Medulla oblongata (tissue), 1 donor: ENCODE measurements at regions not wholly inside any gene's neighbourhood (a gene's known extent, or its start where the extent isn't known, plus 50 kb on each side); places are given as distances from the start of the nearest gene placed in this dataset.
A peak's percentile ranks its signal among the peaks of the same experiment; 100 is the strongest.

Experiments
- DNase-seq: peaks from one replicate; pipeline ENCODE4 v3.0.0-alpha.2; 2015; ENCODE audit errors: extremely low spot score

- DNase-seq = no peak
Measured at GRCh38 chr13:40168425-40169166, 497.8 kb downstream of the FOXO1 start.

- DNase-seq = no peak
Measured at GRCh38 chr13:40169476-40169875, 497.0 kb downstream of the FOXO1 start.

DNA sequence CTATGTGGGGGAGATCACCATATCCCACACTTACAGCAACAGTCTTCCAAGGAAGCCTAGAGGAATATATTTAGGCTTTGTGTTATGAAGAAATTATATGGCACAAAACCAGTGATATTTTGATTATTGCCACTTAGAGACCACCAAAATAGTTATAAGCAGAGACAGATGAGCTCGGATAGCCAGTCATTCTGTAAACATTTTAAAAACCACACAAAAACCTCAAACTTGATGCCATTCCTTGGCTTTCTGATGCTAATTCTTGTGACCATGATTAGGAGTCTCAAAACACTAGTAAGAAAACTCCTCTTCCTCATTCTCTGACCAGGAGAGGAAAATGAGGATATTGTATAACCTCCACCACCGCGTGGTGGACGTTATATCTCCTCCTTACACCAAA is 496.4 kb downstream of the FOXO1 start:
- DNase-seq = no peak

DNA sequence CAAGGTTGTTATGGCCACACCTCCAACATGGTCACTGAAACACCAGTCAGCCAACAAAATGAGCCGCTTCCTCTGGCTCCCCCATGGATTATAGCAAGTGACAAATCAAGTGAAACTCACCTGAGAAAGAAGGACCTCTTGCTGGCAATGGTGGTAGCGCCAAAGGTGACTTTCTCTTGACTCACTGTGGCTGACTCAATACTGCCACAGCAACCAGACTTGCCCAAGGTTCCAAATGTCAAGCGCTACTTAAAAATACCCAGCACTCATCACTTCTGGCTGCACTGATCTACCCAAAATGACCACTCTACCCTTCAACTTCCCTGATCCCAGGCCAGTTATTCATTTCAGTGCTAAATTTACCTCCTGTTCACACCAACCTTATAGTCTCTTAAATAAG is 495.5 kb downstream of the FOXO1 start:
- DNase-seq = no peak

DNA sequence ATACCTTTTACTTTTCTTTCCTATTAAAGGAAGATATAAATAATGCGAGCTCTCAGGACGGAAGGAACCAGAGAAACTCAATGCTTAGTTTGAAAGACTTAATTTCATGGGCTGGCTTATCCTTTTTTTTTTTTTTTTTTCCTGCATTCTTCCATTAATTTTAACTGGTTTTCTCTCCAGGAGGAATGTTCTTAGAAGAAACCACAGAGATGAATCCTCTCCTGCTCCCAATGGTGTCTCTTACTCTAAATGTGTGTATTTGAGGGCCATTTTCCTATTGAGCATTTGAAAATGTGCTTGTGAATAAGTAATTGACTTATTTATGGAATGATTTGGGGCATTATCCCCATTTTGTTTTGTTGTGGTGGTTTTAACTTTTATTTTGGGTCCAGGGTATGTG is 494.9 kb downstream of the FOXO1 start:
- no peak for DNase-seq

DNA sequence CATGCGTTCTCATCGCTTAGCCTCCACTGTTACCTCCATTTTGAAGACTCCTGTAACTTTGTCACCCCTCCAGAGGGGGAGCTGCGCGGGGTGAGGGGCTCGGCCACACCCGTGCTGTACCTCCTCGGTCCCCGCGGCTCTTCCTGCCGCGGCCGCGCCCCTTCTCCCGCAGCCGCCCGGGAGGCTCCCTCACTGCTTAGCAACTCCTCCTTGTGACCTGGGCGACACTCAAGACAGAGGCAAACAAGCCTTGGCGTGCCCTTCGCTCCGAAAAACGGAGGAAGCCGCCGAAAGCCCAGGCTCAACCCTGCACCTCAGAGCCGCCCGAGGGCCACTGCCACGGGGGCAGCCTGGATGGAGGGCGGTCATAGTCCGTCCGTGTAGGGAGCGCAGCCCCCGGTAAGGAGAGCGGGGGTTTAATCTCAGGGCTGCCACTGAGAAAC is 494.3 kb downstream of the FOXO1 start:
- DNase-seq = no peak

- DNase-seq = no peak
Measured at GRCh38 chr13:40172878-40173277, 493.6 kb downstream of the FOXO1 start.

- no peak for DNase-seq
Measured at GRCh38 chr13:40175639-40176038, 490.8 kb downstream of the FOXO1 start.

DNA sequence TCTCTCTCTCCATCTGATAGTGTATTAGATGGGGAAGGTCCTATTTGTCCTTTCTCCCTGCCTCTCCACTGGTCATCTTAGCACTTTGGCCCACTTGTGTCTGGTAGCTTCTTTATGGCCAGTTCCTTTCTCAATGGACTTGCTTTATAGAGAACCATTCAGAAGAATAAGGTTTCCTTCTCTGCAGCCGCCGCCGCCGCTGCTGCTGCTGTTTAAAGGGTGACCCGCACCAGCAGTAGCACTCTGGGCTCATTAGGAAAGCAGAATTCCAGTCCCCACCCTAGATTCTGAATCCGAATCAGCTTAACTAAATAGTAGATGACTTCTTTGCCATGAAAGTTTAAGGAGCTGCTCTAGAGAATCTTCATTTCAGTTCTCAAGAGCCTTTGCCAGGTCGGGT is 490.2 kb downstream of the FOXO1 start:
- no peak for DNase-seq

DNA sequence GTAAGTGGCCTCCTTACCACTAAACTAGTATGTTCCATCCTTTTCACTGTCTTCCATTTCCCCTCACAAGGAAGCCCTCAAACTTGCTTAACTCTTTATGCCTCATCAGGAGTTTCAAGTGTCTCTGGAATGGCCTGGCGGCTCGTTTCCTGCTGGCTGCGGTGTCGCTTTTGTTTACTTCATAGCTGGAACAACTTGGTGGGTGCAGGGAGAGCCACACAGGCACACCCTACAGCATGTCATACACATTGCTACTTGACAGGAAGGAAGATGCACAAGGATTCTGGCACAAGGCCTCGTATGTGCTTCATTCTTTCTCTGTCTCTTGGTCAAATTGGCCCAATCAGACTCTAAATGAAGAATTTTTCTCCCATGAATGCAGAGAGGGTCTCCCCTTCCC is 488.3 kb downstream of the FOXO1 start:
- no peak for DNase-seq

DNA sequence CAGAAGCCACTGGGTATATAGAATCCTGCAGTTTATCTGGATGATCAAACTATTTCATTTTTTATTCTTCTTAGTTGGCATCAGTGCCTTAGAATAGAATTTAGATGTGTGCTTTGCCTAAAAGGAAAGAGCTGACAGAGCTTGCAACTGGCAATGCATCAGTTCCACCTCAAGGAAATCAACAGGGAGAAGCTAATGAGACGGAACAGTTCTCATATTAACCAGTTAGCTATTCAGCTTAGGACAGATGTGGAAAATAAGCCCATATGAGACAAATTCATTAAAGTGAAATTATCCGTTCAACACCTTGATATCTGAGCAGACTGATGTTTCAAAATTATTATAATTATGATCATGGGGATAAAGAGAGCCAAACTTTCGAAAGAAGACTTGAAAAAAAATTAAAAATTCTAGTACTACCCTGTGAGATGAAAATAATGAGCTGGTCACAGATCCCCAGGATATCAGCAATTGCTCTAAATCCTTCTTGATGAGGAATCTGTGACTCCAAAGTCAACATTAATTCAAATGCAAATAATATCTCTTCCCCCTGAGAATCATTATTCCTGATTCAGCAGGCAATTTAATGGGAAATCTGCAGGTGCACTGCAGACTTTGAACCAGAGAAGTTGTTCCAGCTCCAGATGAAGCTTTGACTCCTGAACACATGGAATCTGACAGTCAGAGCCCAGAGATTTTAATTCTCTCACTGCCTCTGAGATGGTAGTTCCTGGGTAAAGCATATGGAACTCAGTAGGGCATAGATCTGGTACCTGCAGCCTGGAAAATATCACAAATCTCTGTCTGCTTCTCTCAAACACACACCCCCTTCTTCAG is 486.8 kb downstream of the FOXO1 start:
- no peak for DNase-seq

- DNase-seq = no peak
Measured at GRCh38 chr13:40180776-40181175, 485.7 kb downstream of the FOXO1 start.

DNA sequence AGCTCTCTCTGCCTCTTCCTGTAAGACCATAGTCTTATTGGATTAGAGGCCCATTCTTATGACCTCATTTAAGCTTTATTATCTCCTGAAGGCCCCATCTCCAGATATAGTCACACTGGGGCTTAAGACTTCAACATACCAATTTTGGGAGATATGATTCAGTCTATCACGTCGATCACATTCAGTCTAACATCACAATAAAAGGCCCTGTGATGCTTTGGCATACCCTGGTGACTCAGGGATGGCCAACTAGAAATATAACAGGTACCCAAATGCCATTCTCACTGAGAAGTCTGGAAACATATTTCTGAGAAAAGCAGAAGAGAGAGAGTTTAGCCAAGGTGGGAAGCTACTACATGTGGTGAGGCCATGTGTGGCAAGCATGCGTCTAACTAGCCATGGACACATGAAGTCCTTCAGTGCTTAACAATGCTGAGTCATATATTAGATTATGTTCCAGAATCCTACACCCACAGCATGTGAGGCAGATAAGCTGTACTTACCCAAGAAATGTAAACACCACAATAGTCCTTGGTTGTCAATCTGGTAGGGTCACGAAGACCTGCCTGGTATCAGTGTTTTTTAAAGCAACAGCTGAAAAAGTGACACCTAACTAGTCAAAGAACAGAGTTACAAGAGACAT is 485.1 kb downstream of the FOXO1 start:
- DNase-seq = no peak

DNA sequence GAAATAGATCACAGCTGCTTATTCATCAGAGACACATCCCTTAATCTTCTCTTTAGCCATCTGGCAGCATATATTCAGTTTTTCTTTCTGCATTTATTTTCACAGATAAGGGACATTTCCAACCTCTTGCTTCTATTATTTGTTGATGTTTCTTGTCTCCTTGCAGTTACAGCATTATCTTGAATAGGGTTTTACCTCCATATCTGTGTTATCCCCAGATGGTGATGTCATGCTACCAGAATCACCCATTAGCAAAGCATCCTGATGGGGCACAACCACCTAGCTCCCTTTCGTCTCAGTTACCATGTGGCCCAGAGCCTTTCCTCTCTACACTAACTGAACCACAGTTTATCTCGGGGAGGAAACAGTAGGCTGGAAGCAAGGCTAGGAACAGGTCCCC is 483.9 kb downstream of the FOXO1 start:
- DNase-seq = no peak

- no peak for DNase-seq
Measured at GRCh38 chr13:40185414-40185813, 481.0 kb downstream of the FOXO1 start.

DNA sequence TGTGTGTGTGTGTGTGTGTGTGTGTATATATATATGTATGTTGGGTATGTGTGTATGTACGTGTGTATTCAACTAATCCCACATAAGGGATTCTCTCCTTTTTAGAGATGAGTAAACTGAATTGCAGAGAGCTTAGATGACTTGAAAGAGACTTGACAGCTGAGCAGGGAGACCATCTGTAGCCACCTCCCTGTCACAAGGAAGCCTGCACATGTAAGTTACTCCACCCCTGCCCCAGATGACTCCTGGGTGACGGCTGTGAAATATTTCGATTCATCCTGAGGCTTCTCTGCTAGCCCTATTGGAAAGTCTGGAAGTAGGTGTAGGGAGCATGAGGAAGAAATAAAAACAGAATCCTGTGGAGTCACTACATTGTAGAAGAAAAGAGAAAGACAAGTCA is 480.4 kb downstream of the FOXO1 start:
- DNase-seq = no peak

- no peak for DNase-seq
Measured at GRCh38 chr13:40186626-40187323, 479.7 kb downstream of the FOXO1 start.

GRCh38 chr13:40187324-40187795 is 479.1 kb downstream of the FOXO1 start:
- DNase-seq = no peak

DNA sequence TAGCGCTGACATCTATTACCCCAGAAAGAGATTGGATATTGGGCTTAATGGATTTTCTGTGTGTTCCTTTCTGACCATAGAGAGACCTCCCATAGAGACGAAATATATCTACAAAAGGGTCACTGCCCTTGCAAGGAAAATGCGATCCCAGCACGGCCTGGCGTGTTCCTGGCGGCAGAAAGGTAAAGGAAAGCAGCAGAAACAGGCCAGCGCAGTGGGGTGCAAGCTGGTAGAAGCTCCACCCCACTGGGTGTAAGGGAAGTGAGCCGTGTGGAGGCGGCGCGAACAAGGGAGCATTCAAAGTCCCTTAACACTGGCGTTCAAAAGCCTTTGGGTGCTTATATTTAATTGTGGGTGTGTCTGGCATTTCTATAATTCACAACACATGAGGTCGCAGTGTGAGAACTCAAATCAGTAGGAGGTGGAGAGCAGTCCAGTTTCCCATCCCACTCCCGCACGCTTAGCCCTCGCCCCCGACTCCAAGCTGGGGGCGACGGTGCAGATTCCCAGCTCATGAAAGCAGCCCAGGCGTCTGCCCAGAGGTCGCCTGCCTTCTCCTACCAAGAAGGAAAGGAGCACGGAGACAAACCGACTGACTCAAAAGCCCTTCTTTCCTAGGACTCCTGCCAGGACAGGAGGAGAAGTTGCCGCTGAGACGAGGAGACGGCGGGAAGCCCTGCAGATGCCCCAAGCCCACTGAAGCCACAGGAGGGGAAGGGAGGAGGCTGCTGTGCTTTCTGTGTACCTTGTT is 478.4 kb downstream of the FOXO1 start:
- no peak for DNase-seq

- DNase-seq = peak; percentile 34
Measured at GRCh38 chr13:40189426-40189825, 477.0 kb downstream of the FOXO1 start.
